Cardiac muscle cell (in vitro differentiated cells and primary cell): ENCODE measurements at regions not wholly inside any gene's neighbourhood (a gene's known extent, or its start where the extent isn't known, plus 50 kb on each side); places are given as distances from the start of the nearest gene placed in this dataset.

Experiments
- DNase-seq, 2 donors: peaks; one replicate each; pipeline versions ENCODE4 v3.0.0 to v3.0.0-alpha.2; 2010 to 2017; ENCODE audit warnings: low read depth in 1 of 2, low spot score in 1 of 2
- H3K27ac ChIP-seq: fragments of 200-600 bp; sonication (generic); 2 replicates; pipeline ENCODE4 v1.5.1; 2016
- H3K27me3 ChIP-seq: fragments of 200-600 bp; sonication (generic); 2 replicates; pipeline ENCODE4 v1.6.0; 2016; ENCODE audit warnings: control low read depth
- H3K36me3 ChIP-seq: fragments of 200-600 bp; sonication (generic); 2 replicates; pipeline ENCODE4 v1.5.1; 2016; ENCODE audit warnings: control low read depth
- H3K4me1 ChIP-seq: fragments of 200-600 bp; sonication (generic); 2 replicates; pipeline ENCODE4 v1.8.1; 2017; ENCODE audit warnings: low read depth, mild to moderate bottlenecking, mixed run types
- H3K4me3 ChIP-seq: fragments of 200-600 bp; sonication (generic); 2 replicates; pipeline ENCODE4 v1.5.1; 2016; ENCODE audit warnings: mild to moderate bottlenecking
- H3K9me3 ChIP-seq: fragments of 200-600 bp; sonication (generic); 2 replicates; pipeline ENCODE4 v1.5.1; 2017; ENCODE audit warnings: low read depth, mild to moderate bottlenecking, control low read depth
- CTCF ChIP-seq: IDR thresholded peaks from 2 replicates; pipeline ENCODE4 v1.5.1; 2012; ENCODE audit warnings: low read depth, mild to moderate bottlenecking, low read length

GRCh38 chr5:155838394-155838793 is 488.6 kb upstream of the SGCD start:
- Histone ChIP-seq H3K27me3 (no peaks in the 10 kb centered on the region), H3K4me1 (peaks cover 19% of the 10 kb centered on the region), H3K27ac (no peak overlapping the region), H3K9me3 (no peaks in the 10 kb centered on the region), H3K4me3 (no peak overlapping the region), H3K36me3 (no peaks in the 10 kb centered on the region)
- no peak for DNase-seq
- no peak for TF ChIP-seq CTCF

GRCh38 chr5:155839251-155840037 is 487.5 kb upstream of the SGCD start:
- Histone ChIP-seq H3K4me1 (peaks cover 19% of the 10 kb centered on the region), H3K9me3 (no peaks in the 10 kb centered on the region), H3K36me3 (no peaks in the 10 kb centered on the region), H3K27me3 (no peaks in the 10 kb centered on the region), H3K27ac (no peak overlapping the region), H3K4me3 (no peak overlapping the region)
- TF ChIP-seq CTCF, result no peak
- peak in 1 of 2 donors; percentile 38 for DNase-seq

- no peak for DNase-seq
- TF ChIP-seq CTCF, result no peak
- Histone ChIP-seq H3K9me3 (no peaks in the 10 kb centered on the region), H3K4me3 (no peak overlapping the region), H3K36me3 (no peaks in the 10 kb centered on the region), H3K27ac (no peak overlapping the region), H3K27me3 (no peaks in the 10 kb centered on the region), H3K4me1 (peaks cover under 1% of the 10 kb centered on the region)
Measured at GRCh38 chr5:155844542-155844941, 482.4 kb upstream of the SGCD start.

GRCh38 chr5:155850370-155850769 is 476.6 kb upstream of the SGCD start:
- no peak for TF ChIP-seq CTCF
- no peak for DNase-seq
- H3K27ac ChIP-seq, result no peak overlapping the region
- no peaks in the 10 kb centered on the region for H3K27me3 ChIP-seq
- no peaks in the 10 kb centered on the region for H3K4me1 ChIP-seq
- no peaks in the 10 kb centered on the region for H3K9me3 ChIP-seq
- no peak overlapping the region for H3K4me3 ChIP-seq
- H3K36me3 ChIP-seq, result no peaks in the 10 kb centered on the region

GRCh38 chr5:155866971-155867370 is 460.0 kb upstream of the SGCD start:
- Histone ChIP-seq H3K4me3 (no peak overlapping the region), H3K27me3 (no peaks in the 10 kb centered on the region), H3K36me3 (no peaks in the 10 kb centered on the region), H3K9me3 (no peaks in the 10 kb centered on the region), H3K4me1 (no peaks in the 10 kb centered on the region), H3K27ac (no peak overlapping the region)
- no peak for TF ChIP-seq CTCF
- DNase-seq, result no peak
